ENCODE measurements at regions not wholly inside any gene's neighbourhood (a gene's known extent, or its start where the extent isn't known, plus 50 kb on each side); places are given as distances from the start of the nearest gene placed in this dataset.

DNA sequence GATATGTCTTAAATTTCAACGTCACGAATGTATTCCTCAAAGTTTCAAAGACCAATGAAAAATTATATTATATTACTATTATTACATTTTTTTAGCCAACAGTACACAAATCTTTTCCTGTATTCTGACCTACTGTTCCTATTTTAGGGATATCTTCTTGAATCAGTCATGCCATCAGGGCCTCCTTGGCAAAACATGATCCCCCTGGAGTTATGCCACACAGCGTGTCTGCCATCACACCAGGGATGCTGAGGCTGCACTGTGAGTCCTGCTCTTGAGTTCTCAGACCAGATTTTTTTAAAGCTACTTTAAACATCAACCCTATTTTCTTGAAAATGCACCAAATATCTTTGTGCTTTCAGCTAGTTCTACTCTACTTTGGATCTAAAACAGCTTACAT lies 425.9 kb upstream of the ZNF385D start:
- TF ChIP-seq, protein P1, sequence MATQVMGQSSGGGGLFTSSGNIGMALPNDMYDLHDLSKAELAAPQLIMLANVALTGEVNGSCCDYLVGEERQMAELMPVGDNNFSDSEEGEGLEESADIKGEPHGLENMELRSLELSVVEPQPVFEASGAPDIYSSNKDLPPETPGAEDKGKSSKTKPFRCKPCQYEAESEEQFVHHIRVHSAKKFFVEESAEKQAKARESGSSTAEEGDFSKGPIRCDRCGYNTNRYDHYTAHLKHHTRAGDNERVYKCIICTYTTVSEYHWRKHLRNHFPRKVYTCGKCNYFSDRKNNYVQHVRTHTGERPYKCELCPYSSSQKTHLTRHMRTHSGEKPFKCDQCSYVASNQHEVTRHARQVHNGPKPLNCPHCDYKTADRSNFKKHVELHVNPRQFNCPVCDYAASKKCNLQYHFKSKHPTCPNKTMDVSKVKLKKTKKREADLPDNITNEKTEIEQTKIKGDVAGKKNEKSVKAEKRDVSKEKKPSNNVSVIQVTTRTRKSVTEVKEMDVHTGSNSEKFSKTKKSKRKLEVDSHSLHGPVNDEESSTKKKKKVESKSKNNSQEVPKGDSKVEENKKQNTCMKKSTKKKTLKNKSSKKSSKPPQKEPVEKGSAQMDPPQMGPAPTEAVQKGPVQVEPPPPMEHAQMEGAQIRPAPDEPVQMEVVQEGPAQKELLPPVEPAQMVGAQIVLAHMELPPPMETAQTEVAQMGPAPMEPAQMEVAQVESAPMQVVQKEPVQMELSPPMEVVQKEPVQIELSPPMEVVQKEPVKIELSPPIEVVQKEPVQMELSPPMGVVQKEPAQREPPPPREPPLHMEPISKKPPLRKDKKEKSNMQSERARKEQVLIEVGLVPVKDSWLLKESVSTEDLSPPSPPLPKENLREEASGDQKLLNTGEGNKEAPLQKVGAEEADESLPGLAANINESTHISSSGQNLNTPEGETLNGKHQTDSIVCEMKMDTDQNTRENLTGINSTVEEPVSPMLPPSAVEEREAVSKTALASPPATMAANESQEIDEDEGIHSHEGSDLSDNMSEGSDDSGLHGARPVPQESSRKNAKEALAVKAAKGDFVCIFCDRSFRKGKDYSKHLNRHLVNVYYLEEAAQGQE (IDR thresholded peaks at IDR 0.05; ENCODE audit: insufficient read depth in 1 of 2, low read depth in 2 of 2, low read length in 2 of 2), result no peak
- no peak for TF ChIP-seq TAF1 (IDR thresholded peaks at IDR 0.05; ENCODE audit: borderline replicate concordance, insufficient read depth, low read length)
